PC-9 (cell line): ENCODE measurements at regions not wholly inside any gene's neighbourhood (a gene's known extent, or its start where the extent isn't known, plus 50 kb on each side); places are given as distances from the start of the nearest gene placed in this dataset.

Experiments used
- BruUV-seq: library from RNA; stranded (reverse); fragments of 400-500 nt; replicated peaks from 2 replicates; lab custom pipeline; 2021; lab: Mats Ljungman, UMichigan
- CTCF ChIA-PET: fragments of 300-600 bp; sonication (Branson Sonifier 250); formaldehyde crosslinking; loops from one replicate; lab custom pipeline; 2022; ENCODE audit warnings: antibody characterized with exemption; lab: Charles Lee
- POLR2A ChIA-PET: fragments of 300-600 bp; sonication (Branson Sonifier 250); formaldehyde crosslinking; loops from one replicate; lab custom pipeline; 2022; ENCODE audit warnings: antibody characterized with exemption; ENCODE audit not compliant: unreplicated experiment; lab: Charles Lee
- DNase-seq, 2 experiments: peaks; one replicate each; pipeline versions ENCODE4 v3.0.0 to v3.0.0-alpha.2; 2015 to 2022; ENCODE audit warnings: mixed read lengths in 1 of 2
- H2AFZ ChIP-seq: fragments of 200-600 bp; sonication (generic); 2 replicates; pipeline ENCODE4 v1.8.1; 2017; ENCODE audit warnings: antibody characterized with exemption
- H3F3A ChIP-seq: fragments of 200-600 bp; sonication (generic); 2 replicates; pipeline ENCODE4 v1.8.1; 2017; ENCODE audit warnings: antibody characterized with exemption, mild to moderate bottlenecking, low read depth; ENCODE audit not compliant: insufficient read depth
- H3K27ac ChIP-seq: fragments of 200-600 bp; sonication (generic); 2 replicates; pipeline ENCODE4 v1.6.1; 2016; ENCODE audit warnings: mixed run types
- H3K27me3 ChIP-seq: fragments of 200-600 bp; sonication (generic); 2 replicates; pipeline ENCODE4 v1.6.1; 2016; ENCODE audit warnings: low read depth, mixed run types; ENCODE audit not compliant: insufficient read depth
- H3K36me3 ChIP-seq: fragments of 200-600 bp; sonication (generic); 2 replicates; pipeline ENCODE4 v1.6.1; 2016; ENCODE audit warnings: low read depth, mixed run types
- H3K4me1 ChIP-seq: fragments of 200-600 bp; sonication (generic); replicated peaks from 2 replicates; pipeline ENCODE4 v1.6.1; 2016; ENCODE audit warnings: mixed run types; ENCODE audit not compliant: insufficient read depth
- H3K4me2 ChIP-seq: fragments of 200-600 bp; sonication (generic); 2 replicates; pipeline ENCODE4 v1.6.1; 2017; ENCODE audit warnings: mixed run types
- H3K4me3 ChIP-seq: fragments of 200-600 bp; sonication (generic); 2 replicates; pipeline ENCODE4 v1.6.1; 2016; ENCODE audit warnings: mixed run types
- H3K79me2 ChIP-seq: fragments of 200-600 bp; sonication (generic); 2 replicates; pipeline ENCODE4 v1.6.1; 2017; ENCODE audit warnings: low read depth, mixed run types
- H3K9me2 ChIP-seq: fragments of 200-600 bp; sonication (generic); 2 replicates; pipeline ENCODE4 v1.8.1; 2017; ENCODE audit warnings: mild to moderate bottlenecking; ENCODE audit not compliant: insufficient read depth
- H3K9me3 ChIP-seq: fragments of 200-600 bp; sonication (generic); 2 replicates; pipeline ENCODE4 v1.8.1; 2016; ENCODE audit warnings: low read depth; ENCODE audit not compliant: insufficient read depth
- H4K20me1 ChIP-seq: fragments of 200-600 bp; sonication (generic); 2 replicates; pipeline ENCODE4 v1.8.1; 2017; ENCODE audit not compliant: insufficient read depth
- CTCF ChIP-seq: fragments of 200-600 bp; sonication (generic); conservative IDR thresholded peaks from 2 replicates; pipeline ENCODE4 v1.6.1; 2017; ENCODE audit warnings: mixed run types, antibody characterized with exemption, mild to moderate bottlenecking, moderate library complexity
- EZH2 ChIP-seq: fragments of 200-600 bp; sonication (generic); IDR thresholded peaks from 2 replicates; pipeline ENCODE4 v1.8.0; 2017; ENCODE audit warnings: antibody characterized with exemption, low read depth
- intact Hi-C: fragments of 100-400 bp; cut with micrococcal nuclease; formaldehyde crosslinking; loops from one replicate; pipeline ENCODE4 v1.10.0; 2022; ENCODE audit not compliant: unreplicated experiment

GRCh38 chr9:88326936-88327335 is 61.3 kb upstream of the SPIN1 start:
- Histone ChIP-seq H3K9me2 (no peaks in the 10 kb centered on the region), H3K27me3 (no peaks in the 10 kb centered on the region), H3K79me2 (no peaks in the 10 kb centered on the region), H2AFZ (no peak overlapping the region), H3K9me3 (no peaks in the 10 kb centered on the region), H3K4me2 (no peak overlapping the region), H3K4me3 (no peak overlapping the region), H3K4me1 (no peaks in the 10 kb centered on the region), H3F3A (no peaks in the 10 kb centered on the region; the same call in 1 of the 2 replicates), H3K36me3 (no peaks in the 10 kb centered on the region), H3K27ac (no peak overlapping the region), H4K20me1 (no peaks in the 10 kb centered on the region)
- no peak for DNase-seq
- TF ChIP-seq CTCF (no peak), EZH2 (no peak)
- CTCF ChIA-PET = no interaction called here
- POLR2A ChIA-PET = no interaction called here
- no TSS peak for BruUV-seq
- intact Hi-C loops = no loop called here

- Histone ChIP-seq H3K4me3 (no peak overlapping the region), H3K9me2 (no peaks in the 10 kb centered on the region), H3K9me3 (no peaks in the 10 kb centered on the region), H3K4me1 (no peaks in the 10 kb centered on the region), H3K27ac (no peak overlapping the region), H4K20me1 (no peaks in the 10 kb centered on the region), H3K27me3 (no peaks in the 10 kb centered on the region), H3K4me2 (no peak overlapping the region), H2AFZ (no peak overlapping the region), H3K79me2 (no peaks in the 10 kb centered on the region), H3K36me3 (no peaks in the 10 kb centered on the region), H3F3A (no peaks in the 10 kb centered on the region; the same call in 1 of the 2 replicates)
- DNase-seq = no peak
- BruUV-seq = no TSS peak
- ChIA-PET CTCF (interaction anchor here (0.6 kb wide), 1 partner anchor 959 kb away, joined by 4 read pairs; no protein-coding TSS in a partner anchor), POLR2A (no interaction called here)
- TF ChIP-seq EZH2 = no peak
- TF ChIP-seq CTCF = no peak
- intact Hi-C loops = no loop called here
These were observed 62.2 kb upstream of the SPIN1 start for GRCh38 chr9:88326015-88326414.

GRCh38 chr9:88322906-88323566 is 65.2 kb upstream of the SPIN1 start:
- DNase-seq = no peak
- CTCF ChIA-PET = no interaction called here
- Histone ChIP-seq H3K79me2 (no peaks in the 10 kb centered on the region), H4K20me1 (no peaks in the 10 kb centered on the region), H3K4me2 (no peak overlapping the region), H3K27me3 (no peaks in the 10 kb centered on the region), H3K9me2 (no peaks in the 10 kb centered on the region), H3K36me3 (no peaks in the 10 kb centered on the region), H3K4me1 (no peaks in the 10 kb centered on the region), H3K27ac (no peak overlapping the region), H3K4me3 (no peak overlapping the region), H3K9me3 (no peaks in the 10 kb centered on the region), H3F3A (no peaks in the 10 kb centered on the region; the same call in 1 of the 2 replicates), H2AFZ (no peak overlapping the region)
- POLR2A ChIA-PET = no interaction called here
- intact Hi-C loops = no loop called here
- TF ChIP-seq EZH2 (no peak), CTCF (no peak)
- no TSS peak for BruUV-seq
